GM20000 (cell line): ENCODE measurements at regions not wholly inside any gene's neighbourhood (a gene's known extent, or its start where the extent isn't known, plus 50 kb on each side); places are given as distances from the start of the nearest gene placed in this dataset.

ENCODE experiments used
- DNase-seq: peaks from one replicate; pipeline ENCODE4 v3.0.0; 2012; ENCODE audit warnings: low spot score
- TF ChIP-seq, protein P1 (sequence below): IDR thresholded peaks from 2 replicates; pipeline ENCODE4 v1.5.1; 2012; ENCODE audit warnings: mild to moderate bottlenecking, control low read depth; ENCODE audit errors: extremely low read depth, missing control alignments

DNA sequence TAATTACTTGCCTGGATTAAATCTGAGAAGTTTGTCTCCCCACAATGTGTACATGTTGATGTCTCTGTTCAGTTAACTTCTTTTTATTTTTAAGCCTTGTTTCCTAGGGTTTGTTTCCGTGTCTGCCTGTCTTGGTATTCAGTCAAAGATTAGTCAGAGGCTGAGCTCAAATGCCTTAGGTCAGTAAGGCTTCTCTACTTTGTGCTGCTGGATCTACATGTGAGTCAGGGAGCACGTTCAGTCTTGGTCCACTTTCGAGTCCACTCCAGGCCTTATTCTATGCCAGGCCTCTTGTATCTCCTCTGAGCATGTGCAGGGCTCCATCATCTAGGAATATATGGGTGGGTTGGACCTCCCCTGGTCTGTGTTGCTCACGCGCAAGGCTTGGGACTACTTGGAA is 93.3 kb upstream of the FZD8 start:
- TF ChIP-seq, protein P1, sequence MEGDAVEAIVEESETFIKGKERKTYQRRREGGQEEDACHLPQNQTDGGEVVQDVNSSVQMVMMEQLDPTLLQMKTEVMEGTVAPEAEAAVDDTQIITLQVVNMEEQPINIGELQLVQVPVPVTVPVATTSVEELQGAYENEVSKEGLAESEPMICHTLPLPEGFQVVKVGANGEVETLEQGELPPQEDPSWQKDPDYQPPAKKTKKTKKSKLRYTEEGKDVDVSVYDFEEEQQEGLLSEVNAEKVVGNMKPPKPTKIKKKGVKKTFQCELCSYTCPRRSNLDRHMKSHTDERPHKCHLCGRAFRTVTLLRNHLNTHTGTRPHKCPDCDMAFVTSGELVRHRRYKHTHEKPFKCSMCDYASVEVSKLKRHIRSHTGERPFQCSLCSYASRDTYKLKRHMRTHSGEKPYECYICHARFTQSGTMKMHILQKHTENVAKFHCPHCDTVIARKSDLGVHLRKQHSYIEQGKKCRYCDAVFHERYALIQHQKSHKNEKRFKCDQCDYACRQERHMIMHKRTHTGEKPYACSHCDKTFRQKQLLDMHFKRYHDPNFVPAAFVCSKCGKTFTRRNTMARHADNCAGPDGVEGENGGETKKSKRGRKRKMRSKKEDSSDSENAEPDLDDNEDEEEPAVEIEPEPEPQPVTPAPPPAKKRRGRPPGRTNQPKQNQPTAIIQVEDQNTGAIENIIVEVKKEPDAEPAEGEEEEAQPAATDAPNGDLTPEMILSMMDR: no peak
- no peak for DNase-seq

- DNase-seq: no peak
- TF ChIP-seq, protein P1: no peak
Measured at GRCh38 chr10:35731828-35732227, 89.7 kb upstream of the FZD8 start.

DNA sequence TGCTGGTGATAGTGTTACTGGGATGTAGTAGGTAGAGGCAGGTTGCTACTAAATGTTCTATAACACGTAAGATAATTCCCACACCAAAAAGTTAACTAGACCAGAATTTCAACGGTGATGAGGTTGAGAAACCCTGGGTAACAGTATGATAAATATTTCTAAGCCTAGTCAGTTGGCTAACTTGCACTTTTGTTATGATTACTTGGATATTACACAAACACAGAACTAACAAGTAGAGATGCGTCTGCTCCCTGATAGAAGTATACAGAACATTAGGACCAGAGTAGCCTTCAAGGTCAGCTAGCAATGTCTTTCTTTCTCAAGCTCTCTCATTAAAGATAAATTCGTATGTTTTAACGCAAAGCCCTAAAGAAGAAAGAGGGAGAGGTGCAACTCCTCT is 86.2 kb upstream of the FZD8 start:
- TF ChIP-seq, protein P1: no peak
- DNase-seq: no peak

DNA sequence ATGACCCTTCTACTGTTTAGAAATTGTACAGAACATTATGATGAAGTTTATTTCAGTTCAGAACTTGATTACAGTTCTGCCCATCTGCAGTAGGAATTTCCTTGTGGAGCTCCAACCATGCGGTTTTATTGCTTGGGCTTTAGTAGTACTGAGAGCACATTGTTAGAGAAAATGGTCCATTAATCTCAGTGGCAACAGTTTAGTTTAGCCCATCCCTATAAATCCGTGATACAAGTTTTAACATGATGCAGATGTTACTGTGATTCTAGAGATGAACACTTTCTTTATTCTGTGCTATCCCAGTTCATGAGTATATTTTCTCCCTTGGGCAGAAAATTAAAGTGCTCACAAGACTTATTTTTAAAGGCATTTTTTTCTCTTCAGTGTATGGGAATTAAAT is 84.8 kb upstream of the FZD8 start:
- TF ChIP-seq, protein P1: no peak
- DNase-seq: no peak

- TF ChIP-seq, protein P1: no peak
- DNase-seq: no peak
Measured at GRCh38 chr10:35723992-35724391, 81.9 kb upstream of the FZD8 start.

- no peak for DNase-seq
- TF ChIP-seq, protein P1: no peak
Measured at GRCh38 chr10:35723059-35723458, 81.0 kb upstream of the FZD8 start.

- TF ChIP-seq, protein P1: no peak
- DNase-seq: no peak
Measured at GRCh38 chr10:35722636-35723035, 80.5 kb upstream of the FZD8 start.
